ENCODE measurements at regions not wholly inside any gene's neighbourhood (a gene's known extent, or its start where the extent isn't known, plus 50 kb on each side); places are given as distances from the start of the nearest gene placed in this dataset.

GRCh38 chr5:142527234-142527633 is 158.7 kb downstream of the FGF1 start:
- Histone ChIP-seq H4K20me1 (ENCODE audit: insufficient read depth, low read length) (no peaks in the 10 kb centered on the region), H2AFZ (ENCODE audit: low read length) (no peak overlapping the region), H3K27me3 (ENCODE audit: control insufficient read depth in 1 of 2, insufficient read depth in 2 of 2, low read length in 2 of 2) (no peaks in the 10 kb centered on the region), H3K36me3 (replicated peaks in 1 of 2; ENCODE audit: control insufficient read depth in 1 of 2, insufficient read depth in 2 of 2, low read length in 2 of 2) (no peaks in the 10 kb centered on the region), H3K4me3 (replicated peaks in 1 of 3; ENCODE audit: insufficient read depth in 1 of 3, low read depth in 2 of 3, low read length in 3 of 3) (no peak overlapping the region), H3K4me1 (ENCODE audit: insufficient read depth, low read length) (peaks cover 28% of the 10 kb centered on the region), H3K4me2 (ENCODE audit: low read depth, low read length) (no peak overlapping the region), H3K79me2 (ENCODE audit: insufficient read depth, low read length) (no peaks in the 10 kb centered on the region), H3K27ac (ENCODE audit: extremely low read length, insufficient read depth, low read length) (no peak overlapping the region), H3K9me3 (ENCODE audit: low read length) (no peaks in the 10 kb centered on the region), H3K9ac (ENCODE audit: insufficient read depth, low read depth, low read length) (no peak overlapping the region)
- DNase-seq (ENCODE audit: low spot score) (no peak), FAIRE-seq (no peak), ATAC-seq (no peak)
- CTCF ChIA-PET (ENCODE audit: low intra/inter-chr PET ratio, low total read pairs): no interaction called here
- POLR2A ChIA-PET: no interaction called here
- BruUV-seq (replicated peaks): no TSS peak
- in situ Hi-C loops (cut with HindIII; ENCODE audit: extremely low pct_ligation_motif_present, low pct_unique_long_range_greater_than_20kb) (no loop called here), intact Hi-C loops (cut with micrococcal nuclease; ENCODE audit: unreplicated experiment) (no loop called here)
- 79% methylated on average over 1 of the region's 1 CpG for WGBS (ENCODE audit: low lambda C conversion rate)
- TF ChIP-seq RELA (CRISPR knock-in tag; IDR thresholded peaks at IDR 0.05): no peak
- no peak for TF ChIP-seq ZNF33A (CRISPR knock-in tag; IDR thresholded peaks at IDR 0.05; ENCODE audit: borderline replicate concordance)
- no peak for TF ChIP-seq SMARCE1 (IDR thresholded peaks at IDR 0.05; ENCODE audit: borderline replicate concordance)
- no peak for TF ChIP-seq ZMAT5 (CRISPR knock-in tag; IDR thresholded peaks at IDR 0.05; ENCODE audit: borderline replicate concordance, low read depth)
- no peak for TF ChIP-seq ZBTB10 (CRISPR knock-in tag; IDR thresholded peaks at IDR 0.05; ENCODE audit: borderline replicate concordance)
- TF ChIP-seq NAIF1 (CRISPR knock-in tag; IDR thresholded peaks at IDR 0.05; ENCODE audit: borderline replicate concordance): no peak
- no peak for TF ChIP-seq ZNF17 (CRISPR knock-in tag; IDR thresholded peaks at IDR 0.05)
- no peak for TF ChIP-seq MLX (CRISPR knock-in tag; IDR thresholded peaks at IDR 0.05)
- no peak for TF ChIP-seq GABPA (IDR thresholded peaks at IDR 0.05; ENCODE audit: low read depth, low read length)
- no peak for TF ChIP-seq GABPA (CRISPR knock-in tag; IDR thresholded peaks at IDR 0.05; ENCODE audit: low read depth)
- no peak for TF ChIP-seq ZNF800 (CRISPR knock-in tag; IDR thresholded peaks at IDR 0.05)
- no peak for TF ChIP-seq ZNF607 (CRISPR knock-in tag; IDR thresholded peaks at IDR 0.05; ENCODE audit: borderline replicate concordance)
- no peak for TF ChIP-seq HNF1A (IDR thresholded peaks at IDR 0.05; ENCODE audit: low read depth)
- no peak for TF ChIP-seq HNF1A (CRISPR knock-in tag; IDR thresholded peaks at IDR 0.05; ENCODE audit: borderline replicate concordance)
- no peak for TF ChIP-seq MAFF (IDR thresholded peaks at IDR 0.05; ENCODE audit: low read depth, low read length)
- TF ChIP-seq ZFP90 (CRISPR knock-in tag; IDR thresholded peaks at IDR 0.05; ENCODE audit: borderline replicate concordance): no peak
